Chondrocyte (in vitro differentiated cells): ENCODE measurements at regions not wholly inside any gene's neighbourhood (a gene's known extent, or its start where the extent isn't known, plus 50 kb on each side); places are given as distances from the start of the nearest gene placed in this dataset.

Experiments used
- DNase-seq: peaks from one replicate; pipeline ENCODE4 v3.0.0; 2021; ENCODE audit warnings: mixed read lengths, low spot score
- H3K27ac Mint-ChIP-seq: one replicate; pipeline ENCODE4 v1.8.0; 2021; ENCODE audit warnings: mild to moderate bottlenecking, moderate library complexity, mixed read lengths; ENCODE audit not compliant: unreplicated experiment
- H3K27me3 Mint-ChIP-seq: 2 replicates; pipeline ENCODE4 v1.8.0; 2021; ENCODE audit warnings: low read depth, mixed read lengths
- H3K36me3 Mint-ChIP-seq: 2 replicates; pipeline ENCODE4 v1.8.0; 2021; ENCODE audit warnings: low read depth, mixed read lengths
- H3K4me1 Mint-ChIP-seq: 2 replicates; pipeline ENCODE4 v1.8.0; 2021; ENCODE audit warnings: low read depth, mild to moderate bottlenecking, mixed read lengths
- H3K4me3 Mint-ChIP-seq: one replicate; pipeline ENCODE4 v1.8.0; 2021; ENCODE audit warnings: mild to moderate bottlenecking, moderate library complexity, mixed read lengths; ENCODE audit not compliant: unreplicated experiment
- H3K9me3 Mint-ChIP-seq: 2 replicates; pipeline ENCODE4 v1.8.0; 2021; ENCODE audit warnings: low read depth, mixed read lengths
- CTCF ChIP-seq: fragments of 200-600 bp; sonication (generic); IDR thresholded peaks from 2 replicates; pipeline ENCODE4 v1.5.0; 2021; ENCODE audit warnings: antibody characterized with exemption, mild to moderate bottlenecking, moderate library complexity

GRCh38 chr12:126582231-126582630 is 1517.0 kb downstream of the AACS start:
- DNase-seq: no peak
- H3K36me3 Mint-ChIP-seq: no peaks in the 10 kb centered on the region
- no peaks in the 10 kb centered on the region for H3K4me1 Mint-ChIP-seq
- no peak overlapping the region for H3K4me3 Mint-ChIP-seq
- H3K27ac Mint-ChIP-seq: no peak overlapping the region
- H3K27me3 Mint-ChIP-seq: no peaks in the 10 kb centered on the region
- TF ChIP-seq CTCF: no peak
- peaks cover 37% of the 10 kb centered on the region for H3K9me3 Mint-ChIP-seq

GRCh38 chr12:126588586-126589249 is 1523.5 kb downstream of the AACS start:
- peaks cover 37% of the 10 kb centered on the region for H3K9me3 Mint-ChIP-seq
- H3K4me1 Mint-ChIP-seq: no peaks in the 10 kb centered on the region
- no peak for TF ChIP-seq CTCF
- no peaks in the 10 kb centered on the region for H3K27me3 Mint-ChIP-seq
- no peak for DNase-seq
- H3K36me3 Mint-ChIP-seq: no peaks in the 10 kb centered on the region
- no peak overlapping the region for H3K27ac Mint-ChIP-seq
- no peak overlapping the region for H3K4me3 Mint-ChIP-seq

GRCh38 chr12:126591533-126591932 is 1526.3 kb downstream of the AACS start:
- TF ChIP-seq CTCF: no peak
- Mint-ChIP-seq H3K4me3 (no peak overlapping the region), H3K36me3 (no peaks in the 10 kb centered on the region), H3K4me1 (no peaks in the 10 kb centered on the region), H3K27me3 (no peaks in the 10 kb centered on the region), H3K9me3 (peaks cover 36% of the 10 kb centered on the region), H3K27ac (no peak overlapping the region)
- DNase-seq: no peak

- TF ChIP-seq CTCF: no peak
- H3K36me3 Mint-ChIP-seq: no peaks in the 10 kb centered on the region
- no peaks in the 10 kb centered on the region for H3K27me3 Mint-ChIP-seq
- no peak overlapping the region for H3K27ac Mint-ChIP-seq
- H3K9me3 Mint-ChIP-seq: peaks cover 31% of the 10 kb centered on the region
- DNase-seq: no peak
- H3K4me1 Mint-ChIP-seq: no peaks in the 10 kb centered on the region
- H3K4me3 Mint-ChIP-seq: no peak overlapping the region
These were observed 1536.2 kb downstream of the AACS start for GRCh38 chr12:126601184-126602170.

GRCh38 chr12:126602612-126603011 is 1537.4 kb downstream of the AACS start:
- Mint-ChIP-seq H3K36me3 (no peaks in the 10 kb centered on the region), H3K9me3 (peaks cover 25% of the 10 kb centered on the region), H3K27ac (no peak overlapping the region), H3K4me3 (no peak overlapping the region), H3K27me3 (no peaks in the 10 kb centered on the region), H3K4me1 (no peaks in the 10 kb centered on the region)
- TF ChIP-seq CTCF: no peak
- DNase-seq: no peak
